ENCODE measurements at regions not wholly inside any gene's neighbourhood (a gene's known extent, or its start where the extent isn't known, plus 50 kb on each side); places are given as distances from the start of the nearest gene placed in this dataset.
"Not testable (repeated sequence)": the region's sequence is repeated elsewhere in the genome, so short reads cannot be mapped to it uniquely, and the experiment has no call there.

GRCh38 chr7:136103545-136104268 is 126.5 kb upstream of the MTPN start:
- DNase-seq = no peak

GRCh38 chr7:136102881-136103280 is 125.7 kb upstream of the MTPN start:
- no peak for DNase-seq

- not testable (repeated sequence) for DNase-seq
These were observed 115.6 kb upstream of the MTPN start for GRCh38 chr7:136092714-136093113.

DNA sequence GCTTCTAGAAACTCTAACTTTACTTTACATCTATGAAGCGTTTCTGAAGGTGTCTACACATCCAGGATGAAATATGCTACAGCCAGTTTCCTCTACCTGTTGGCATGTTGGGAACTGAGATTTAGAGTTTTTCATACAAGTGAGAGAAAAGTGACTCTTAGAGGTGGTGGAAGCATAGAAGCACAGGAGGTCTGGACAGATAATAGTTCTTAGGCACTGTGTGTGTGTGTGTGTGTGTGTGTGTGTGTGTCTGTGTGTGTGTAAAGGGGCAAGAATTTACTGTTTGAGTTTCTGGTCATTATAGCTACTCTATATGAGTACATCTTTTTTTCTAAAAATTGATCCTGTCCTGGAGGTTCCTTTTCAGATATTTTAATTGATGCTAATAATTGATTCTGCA is 110.7 kb upstream of the MTPN start:
- DNase-seq = no peak

DNA sequence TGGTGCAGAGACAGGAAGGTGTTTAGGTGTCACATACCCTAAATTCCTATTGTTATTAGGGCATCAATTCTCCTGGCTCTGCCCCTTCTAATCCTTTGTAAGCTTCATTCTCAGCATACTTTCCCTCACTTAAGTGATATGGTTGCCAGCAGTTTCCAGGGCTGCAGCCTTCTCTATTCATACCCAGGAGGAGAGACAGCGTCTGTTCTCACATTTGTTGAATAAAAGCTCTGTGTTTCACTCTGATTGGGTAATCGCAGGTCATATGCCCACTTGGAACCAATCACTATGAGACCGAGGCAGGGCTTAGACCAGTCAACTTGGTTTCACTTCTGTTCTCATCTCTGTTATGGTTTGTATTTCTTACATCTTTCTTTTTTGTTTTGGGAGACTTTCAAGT is 109.6 kb upstream of the MTPN start:
- no peak for DNase-seq

- no peak for DNase-seq
These were observed 102.8 kb upstream of the MTPN start for GRCh38 chr7:136079934-136080333.

GRCh38 chr7:136079478-136079892 is 102.3 kb upstream of the MTPN start:
- no peak for DNase-seq

DNA sequence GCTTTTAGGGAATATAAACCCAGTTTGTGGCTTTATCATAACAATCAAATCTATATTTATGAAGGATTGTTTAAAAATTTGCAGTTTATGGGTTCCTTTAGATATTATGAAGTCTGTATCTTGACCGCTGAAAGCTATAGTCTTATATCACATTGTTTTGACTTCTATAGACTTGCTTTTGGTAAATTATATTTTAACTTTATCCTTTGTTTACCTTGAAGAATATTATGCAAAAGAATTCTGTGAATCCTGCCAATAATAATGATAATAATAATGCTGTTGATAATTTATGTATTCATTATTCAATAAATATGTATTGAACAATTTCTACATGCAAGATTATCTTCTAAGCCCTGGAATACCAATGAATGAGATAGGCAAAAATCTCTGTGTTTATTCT is 101.9 kb upstream of the MTPN start:
- no peak for DNase-seq

GRCh38 chr7:136078630-136079029 is 101.5 kb upstream of the MTPN start:
- DNase-seq = no peak

DNA sequence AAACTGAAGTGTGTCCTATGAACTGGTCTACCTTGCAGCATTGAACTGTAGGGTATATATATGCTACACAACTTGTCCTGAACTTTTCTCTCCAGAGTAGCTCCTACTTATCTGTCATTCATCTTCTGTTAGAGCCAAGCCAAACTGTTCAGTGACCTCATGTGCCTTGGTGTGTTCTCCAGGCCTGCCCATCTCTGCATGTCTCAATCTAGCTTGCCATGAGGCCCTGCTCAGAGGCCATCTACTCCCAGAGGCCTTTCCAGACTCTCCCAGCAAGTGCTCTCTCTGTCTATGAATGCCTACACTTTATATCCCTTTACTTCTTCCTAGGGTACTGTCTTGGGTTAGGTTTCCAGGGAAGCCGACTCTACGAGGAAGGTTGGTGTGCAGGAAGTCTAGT is 99.8 kb upstream of the MTPN start:
- no peak for DNase-seq

GRCh38 chr7:136074843-136075242 is 97.7 kb upstream of the MTPN start:
- DNase-seq = no peak

GRCh38 chr7:136072447-136072846 is 95.3 kb upstream of the MTPN start:
- DNase-seq = no peak

DNA sequence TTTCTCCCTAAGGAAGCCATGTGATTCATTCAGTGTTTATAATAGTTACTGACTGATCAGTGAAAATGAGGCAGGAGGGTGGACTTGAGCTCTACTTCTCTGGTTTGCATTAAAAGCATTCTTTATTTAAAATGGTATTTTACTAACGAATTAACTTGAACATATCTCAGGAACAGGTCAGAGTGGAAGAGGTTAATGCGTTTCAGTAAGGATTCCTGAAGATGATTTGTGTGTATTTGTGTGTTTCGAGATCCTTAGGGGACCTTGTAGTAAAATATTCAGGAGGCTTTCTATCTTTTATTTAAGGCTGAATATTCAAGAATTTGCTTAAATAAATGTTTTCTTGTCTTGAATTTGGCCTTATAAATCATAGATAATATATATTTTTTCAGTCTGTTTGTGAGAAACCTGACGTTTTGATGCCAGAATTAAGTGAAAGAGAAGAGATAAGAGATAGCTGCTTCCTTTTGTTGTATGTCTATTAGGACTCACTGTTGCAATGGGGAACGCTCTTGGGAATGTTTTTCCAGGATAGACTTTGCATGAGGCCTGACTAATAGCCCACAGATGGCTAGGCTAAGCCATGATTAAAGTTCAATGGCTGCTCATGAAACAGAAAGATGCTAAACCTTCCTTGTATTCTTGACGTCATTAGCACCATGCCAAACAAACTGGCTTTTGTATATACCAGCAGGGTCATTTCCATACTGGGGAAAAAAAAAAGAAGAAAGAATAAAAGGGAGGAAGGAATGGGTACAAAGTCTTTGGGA is 93.8 kb upstream of the MTPN start:
- no peak for DNase-seq

- DNase-seq = no peak
These were observed 92.8 kb upstream of the MTPN start for GRCh38 chr7:136069840-136070529.

DNA sequence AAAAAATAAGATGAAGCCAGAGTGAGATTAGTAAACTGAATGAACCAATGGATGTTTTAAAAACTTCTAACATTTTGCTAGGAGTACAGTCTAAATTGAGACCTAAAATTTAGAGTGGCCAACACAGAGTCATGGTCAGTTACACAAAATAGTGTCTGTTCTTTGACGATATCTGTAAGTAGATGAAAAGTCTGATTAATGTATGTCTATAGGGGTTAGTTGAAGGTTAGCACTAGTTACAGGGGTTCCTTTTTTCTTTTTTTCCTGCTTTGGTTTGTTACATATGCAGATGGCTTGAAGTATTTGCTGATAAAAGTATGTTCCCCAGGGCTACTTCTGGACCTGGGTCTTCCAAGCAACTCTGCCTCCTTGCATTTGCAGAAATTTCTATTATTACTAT is 90.1 kb upstream of the MTPN start:
- DNase-seq = no peak

- DNase-seq = no peak
These were observed 89.4 kb upstream of the MTPN start for GRCh38 chr7:136066304-136067143.

DNA sequence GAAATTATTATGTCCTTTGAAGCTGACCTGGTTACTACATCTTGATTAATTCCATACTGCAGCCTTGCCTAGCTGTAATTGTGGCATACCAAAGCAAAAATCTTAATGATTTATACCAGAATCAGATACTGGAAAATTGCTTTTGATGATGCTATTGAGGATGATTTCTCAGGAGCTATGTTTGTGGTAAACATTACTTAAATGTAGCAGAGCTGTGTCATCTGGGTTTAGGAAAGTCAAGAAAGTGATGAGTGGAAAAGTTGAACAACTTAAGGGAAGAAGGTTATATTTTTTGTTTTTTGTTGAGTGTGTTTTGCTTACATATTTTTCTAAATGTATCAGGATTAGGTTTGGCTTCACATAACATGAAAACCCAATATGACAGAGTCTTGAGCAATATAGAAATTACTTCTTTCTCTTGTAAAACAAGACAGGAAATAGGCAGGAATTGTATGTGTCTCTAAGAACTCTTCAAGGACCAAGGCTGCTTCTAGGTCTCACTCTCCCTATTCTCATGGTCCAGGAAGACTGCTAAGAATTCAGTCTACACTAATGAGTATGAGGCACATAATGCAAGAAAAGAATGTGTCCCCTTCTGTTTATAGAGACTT is 87.6 kb upstream of the MTPN start:
- DNase-seq = no peak

DNA sequence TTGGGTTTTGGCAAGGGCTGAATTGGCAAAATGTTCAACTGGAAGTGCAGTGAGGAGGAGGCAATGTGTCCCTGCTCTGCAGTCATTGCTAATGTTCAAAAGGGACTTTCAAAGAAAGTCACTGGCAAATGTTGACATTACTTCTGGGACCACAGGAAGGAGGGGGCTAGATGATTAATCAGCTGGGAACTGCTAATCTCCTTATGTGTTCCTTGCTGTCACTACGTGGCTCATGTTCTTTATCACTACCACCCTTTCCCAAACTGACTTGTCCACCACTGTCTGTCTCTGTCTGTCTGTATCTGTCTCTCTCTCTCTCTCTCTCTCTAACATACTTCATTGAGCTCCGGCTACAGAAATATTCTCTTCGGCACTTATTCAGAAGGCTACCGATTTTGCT is 86.9 kb upstream of the MTPN start:
- no peak for DNase-seq

- no peak for DNase-seq
These were observed 86.1 kb upstream of the MTPN start for GRCh38 chr7:136063326-136063666.

GRCh38 chr7:136062625-136063325 is 85.6 kb upstream of the MTPN start:
- DNase-seq = no peak

DNA sequence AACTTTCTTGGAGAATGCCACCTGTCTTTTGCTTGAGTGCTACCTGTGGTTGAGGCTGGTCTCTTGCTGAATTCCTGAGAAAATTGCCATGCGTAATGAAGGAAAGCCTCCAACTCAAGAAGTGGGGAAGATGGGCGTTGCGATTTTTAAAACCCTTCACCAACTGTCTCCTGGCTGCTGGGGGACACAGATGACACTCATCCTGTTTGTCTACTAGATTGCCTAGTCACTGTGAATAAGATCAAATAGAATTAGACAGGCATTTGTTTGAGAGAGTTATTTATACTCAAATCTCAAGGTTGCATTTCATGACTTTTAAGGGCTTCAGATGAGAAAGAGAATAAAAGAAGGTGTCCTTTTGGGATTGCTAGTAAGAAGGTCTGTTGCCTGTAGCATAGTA is 84.3 kb upstream of the MTPN start:
- DNase-seq = no peak

DNA sequence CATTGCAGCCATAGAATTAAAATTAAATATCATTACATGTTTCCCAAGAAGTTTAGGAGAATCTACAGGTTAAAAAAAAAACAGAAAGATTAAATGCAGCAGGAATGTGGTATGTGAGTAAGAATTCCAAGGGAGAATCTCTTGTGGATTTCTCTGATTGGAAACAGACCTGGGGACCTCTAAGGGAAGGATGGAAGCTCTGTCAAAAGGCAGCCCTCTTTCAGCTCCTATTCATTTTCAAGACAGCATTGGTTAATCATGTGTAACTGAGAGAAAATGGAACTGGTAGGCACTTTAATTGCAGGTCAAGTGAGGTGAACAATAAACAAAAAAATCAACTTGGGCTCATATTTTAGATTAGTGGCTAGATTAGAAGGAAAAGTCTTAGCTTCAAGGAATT is 81.4 kb upstream of the MTPN start:
- DNase-seq = no peak

Measured in stimulated activated CD4-positive, alpha-beta T cell treated with anti-CD3 and anti-CD28 coated beads, Interleukin-1b, Interleukin-23, amount 100 ng/mL, for 48 hours (primary cell).